ENCODE measurements at regions not wholly inside any gene's neighbourhood (a gene's known extent, or its start where the extent isn't known, plus 50 kb on each side); places are given as distances from the start of the nearest gene placed in this dataset.

GRCh38 chr6:81889377-81890053 lies 137.0 kb upstream of the TENT5A start:
- no peak for TF ChIP-seq CTCF (IDR thresholded peaks at IDR 0.05)
- TF ChIP-seq POLR2A (IDR thresholded peaks at IDR 0.05) = no peak

All from esophagus squamous epithelium (tissue), 4 donors.